H1 (cell line): ENCODE measurements at regions not wholly inside any gene's neighbourhood (a gene's known extent, or its start where the extent isn't known, plus 50 kb on each side); places are given as distances from the start of the nearest gene placed in this dataset.

Experiments used
- CTCF ChIP-seq, 3 experiments: IDR thresholded peaks; 1 replicate in 2 of 3; 2 replicates in 1 of 3; pipeline versions ENCODE4 v1.5.1 to v1.6.1; 2011; ENCODE audit warnings: low read length in 3 of 3, mild to moderate bottlenecking in 3 of 3, inconsistent platforms in 2 of 3, low read depth in 1 of 3, moderate library complexity in 1 of 3; ENCODE audit not compliant: insufficient read depth in 1 of 3; ENCODE audit errors: control extremely low read depth in 1 of 3
- ZNF274 ChIP-seq: IDR thresholded peaks from 2 replicates; pipeline ENCODE4 v1.7.0; 2012; ENCODE audit warnings: low read length, borderline replicate concordance; ENCODE audit errors: extremely low read depth

- no peak for TF ChIP-seq CTCF (IDR thresholded peaks at IDR 0.05; ENCODE audit: control extremely low read depth in 1 of 3, insufficient read depth in 1 of 3, low read depth in 1 of 3, low read length in 3 of 3)
- TF ChIP-seq ZNF274: no peak
Measured at GRCh38 chr10:129371541-129371940, 95.5 kb upstream of the MGMT start (continued).
